ENCODE measurements at regions not wholly inside any gene's neighbourhood (a gene's known extent, or its start where the extent isn't known, plus 50 kb on each side); places are given as distances from the start of the nearest gene placed in this dataset.

DNA sequence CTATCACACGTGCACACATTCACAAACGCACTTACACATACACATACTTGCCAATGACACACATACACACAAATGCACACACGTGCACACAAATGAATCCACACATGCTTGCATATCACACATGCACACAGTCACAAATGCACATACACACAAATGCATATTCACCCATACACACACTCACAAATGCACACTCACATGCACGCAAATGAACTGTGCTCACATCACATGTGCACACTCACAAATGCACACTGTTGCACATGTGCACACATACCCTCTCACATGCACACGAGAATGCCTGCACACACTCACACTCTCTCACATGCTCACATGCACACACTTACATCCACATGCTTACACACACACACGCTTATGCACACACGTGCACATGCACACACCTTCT is 368.1 kb downstream of the EIPR1 start:
- ATAC-seq (ENCODE audit: low FRiP score) = no peak
- TF ChIP-seq, protein P1, sequence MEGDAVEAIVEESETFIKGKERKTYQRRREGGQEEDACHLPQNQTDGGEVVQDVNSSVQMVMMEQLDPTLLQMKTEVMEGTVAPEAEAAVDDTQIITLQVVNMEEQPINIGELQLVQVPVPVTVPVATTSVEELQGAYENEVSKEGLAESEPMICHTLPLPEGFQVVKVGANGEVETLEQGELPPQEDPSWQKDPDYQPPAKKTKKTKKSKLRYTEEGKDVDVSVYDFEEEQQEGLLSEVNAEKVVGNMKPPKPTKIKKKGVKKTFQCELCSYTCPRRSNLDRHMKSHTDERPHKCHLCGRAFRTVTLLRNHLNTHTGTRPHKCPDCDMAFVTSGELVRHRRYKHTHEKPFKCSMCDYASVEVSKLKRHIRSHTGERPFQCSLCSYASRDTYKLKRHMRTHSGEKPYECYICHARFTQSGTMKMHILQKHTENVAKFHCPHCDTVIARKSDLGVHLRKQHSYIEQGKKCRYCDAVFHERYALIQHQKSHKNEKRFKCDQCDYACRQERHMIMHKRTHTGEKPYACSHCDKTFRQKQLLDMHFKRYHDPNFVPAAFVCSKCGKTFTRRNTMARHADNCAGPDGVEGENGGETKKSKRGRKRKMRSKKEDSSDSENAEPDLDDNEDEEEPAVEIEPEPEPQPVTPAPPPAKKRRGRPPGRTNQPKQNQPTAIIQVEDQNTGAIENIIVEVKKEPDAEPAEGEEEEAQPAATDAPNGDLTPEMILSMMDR (IDR thresholded peaks at IDR 0.05) = no peak
- DNase-seq (ENCODE audit: low spot score) = no peak

DNA sequence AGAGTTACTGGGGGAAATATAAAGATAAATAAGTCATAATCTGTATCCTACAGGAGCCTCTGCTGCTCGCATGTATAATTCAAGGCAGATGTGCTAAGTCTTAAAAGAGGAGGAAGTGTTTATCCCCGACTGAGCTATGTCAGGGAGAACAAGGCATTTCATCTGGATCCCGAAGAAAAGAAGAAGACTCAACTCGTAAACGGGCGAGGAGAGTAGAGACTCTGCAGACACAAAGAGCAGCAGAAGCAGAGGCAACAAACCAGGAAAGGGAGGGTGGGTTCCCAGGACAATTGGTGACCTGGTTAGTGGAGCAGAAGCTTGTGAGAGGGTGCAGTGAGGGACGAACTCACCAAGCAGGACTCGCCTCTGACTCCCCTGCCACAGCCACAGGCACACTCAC is 368.6 kb downstream of the EIPR1 start:
- DNase-seq (ENCODE audit: low spot score) = no peak
- ATAC-seq (ENCODE audit: low FRiP score) = no peak
- TF ChIP-seq, protein P1 (IDR thresholded peaks at IDR 0.05) = no peak

DNA sequence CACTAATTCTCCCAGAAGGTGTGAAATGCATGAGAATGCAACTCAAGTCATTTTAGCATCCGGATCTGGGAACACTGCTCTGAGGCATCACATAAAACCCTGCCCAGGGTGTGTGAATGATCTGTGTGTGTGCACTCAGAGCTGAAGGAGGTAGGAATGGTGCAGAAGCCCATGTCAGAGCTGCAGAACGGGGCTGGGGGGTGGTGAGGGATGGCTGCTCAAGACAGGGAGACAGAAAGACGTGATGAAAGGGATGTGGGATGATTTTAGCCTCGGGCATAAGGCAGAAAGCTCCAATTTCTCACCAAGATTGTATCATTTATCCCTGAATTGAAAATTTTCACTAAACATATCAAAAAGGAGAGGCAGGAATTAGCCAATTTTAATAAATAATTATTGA is 369.1 kb downstream of the EIPR1 start:
- no peak for DNase-seq (ENCODE audit: low spot score)
- ATAC-seq (ENCODE audit: low FRiP score) = no peak
- TF ChIP-seq, protein P1 (IDR thresholded peaks at IDR 0.05) = no peak

DNA sequence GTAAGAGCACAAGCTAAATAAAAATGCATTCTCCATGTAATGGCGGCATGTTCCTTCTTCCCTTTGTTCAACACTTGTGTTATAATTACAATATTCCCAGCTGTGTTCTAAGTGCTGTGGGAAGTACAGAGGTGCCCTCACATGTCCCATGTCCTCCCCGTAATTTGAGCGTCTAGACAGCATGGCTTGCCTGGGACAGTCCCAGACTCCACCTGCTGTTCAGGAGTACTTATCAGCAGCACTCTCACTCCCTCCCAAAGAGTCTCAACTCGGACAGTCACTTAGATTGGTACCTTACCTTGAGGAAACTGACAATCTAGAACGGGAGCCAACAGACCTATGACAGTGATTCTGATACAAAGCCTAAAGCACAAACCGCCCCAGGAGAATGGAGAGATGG is 370.5 kb downstream of the EIPR1 start:
- no peak for DNase-seq (ENCODE audit: low spot score)
- TF ChIP-seq, protein P1 (IDR thresholded peaks at IDR 0.05) = no peak
- no peak for ATAC-seq (ENCODE audit: low FRiP score)

DNA sequence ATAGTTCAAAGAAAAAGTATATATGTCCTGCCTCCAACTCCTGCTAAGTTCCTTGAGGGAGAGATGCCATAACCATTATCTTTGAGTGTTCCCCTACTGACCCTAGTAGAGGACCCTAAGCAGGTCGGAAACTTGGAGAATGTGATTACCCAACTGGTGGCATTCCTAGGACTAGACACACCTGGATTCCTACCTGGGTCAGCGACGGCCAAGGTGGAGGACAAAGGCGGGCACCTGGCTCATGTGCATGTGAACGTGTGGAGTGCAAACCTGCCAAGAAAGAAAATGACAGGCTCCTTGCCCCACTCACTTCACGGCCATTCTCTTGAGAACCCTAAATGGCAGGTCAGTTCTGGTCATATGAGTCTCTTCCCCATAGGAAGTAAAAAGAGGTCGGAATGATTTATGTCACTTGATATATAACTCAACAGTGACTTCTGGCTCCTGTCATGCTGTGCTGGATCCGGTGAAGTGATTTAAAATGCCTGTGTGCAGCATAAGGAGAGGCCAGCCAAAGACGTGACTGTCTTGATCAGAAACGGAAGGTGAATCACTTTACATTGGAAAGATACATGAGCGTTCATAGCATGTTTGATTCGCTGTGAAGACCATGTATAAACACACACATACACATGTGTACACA is 371.6 kb downstream of the EIPR1 start:
- TF ChIP-seq, protein P1 (IDR thresholded peaks at IDR 0.05) = no peak
- ATAC-seq (ENCODE audit: low FRiP score) (no peak), DNase-seq (ENCODE audit: low spot score) (no peak)

DNA sequence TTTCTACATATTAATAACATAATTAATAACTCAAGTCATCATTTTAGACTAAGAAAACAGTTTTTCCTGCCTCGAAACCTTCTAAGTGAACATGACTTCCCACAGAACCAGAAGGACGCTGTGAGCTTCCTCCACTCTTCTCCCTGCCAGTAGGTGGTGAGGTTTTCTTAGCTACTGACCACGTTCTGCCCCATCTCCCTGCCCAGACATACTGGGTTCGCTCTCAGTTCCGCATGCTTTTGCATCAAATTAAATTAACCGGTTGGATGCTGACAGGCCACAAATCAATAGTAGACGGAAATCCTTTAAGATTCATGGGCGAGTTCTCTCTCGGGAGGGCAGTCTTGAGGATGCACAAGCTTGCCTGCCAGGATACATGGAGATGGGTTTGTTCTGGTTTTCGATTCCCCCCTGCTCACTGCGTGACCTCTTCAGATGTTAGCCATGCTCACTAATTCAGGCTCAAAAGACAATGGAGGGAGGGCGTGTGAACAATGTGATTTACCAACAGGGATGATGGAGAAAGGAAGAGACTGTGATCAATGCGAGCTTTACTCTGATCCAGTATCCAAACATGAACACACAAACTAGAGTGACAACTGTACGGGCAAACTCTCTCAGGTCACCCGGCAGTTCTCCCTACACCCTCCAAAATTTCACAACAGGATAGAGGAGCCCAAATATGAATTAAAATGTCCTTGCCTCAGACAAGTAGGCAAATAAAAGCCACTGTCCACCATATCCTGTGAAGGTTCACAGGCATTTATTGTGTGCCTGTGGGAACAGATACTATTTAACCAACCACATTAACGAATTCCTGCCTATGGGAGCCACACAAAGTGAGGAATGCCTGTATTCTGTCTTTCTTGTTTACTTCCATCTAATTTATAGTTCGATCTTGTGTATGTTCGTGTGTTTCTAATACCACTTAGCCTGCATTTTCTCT is 375.7 kb downstream of the EIPR1 start:
- TF ChIP-seq, protein P1 (IDR thresholded peaks at IDR 0.05) = no peak
- ATAC-seq (ENCODE audit: low FRiP score) (no peak), DNase-seq (ENCODE audit: low spot score) (no peak)
